SK-N-MC (cell line): ENCODE measurements at regions not wholly inside any gene's neighbourhood (a gene's known extent, or its start where the extent isn't known, plus 50 kb on each side); places are given as distances from the start of the nearest gene placed in this dataset.
A peak's percentile ranks its signal among the peaks of the same experiment; 100 is the strongest.

ENCODE experiments used
- DNase-seq: peaks from one replicate; pipeline ENCODE4 v3.0.0-alpha.2; 2011; ENCODE audit warnings: low read depth, low spot score
- H3K27ac ChIP-seq: fragments of 200-600 bp; sonication (generic); 2 replicates; pipeline ENCODE4 v1.5.1; 2016; ENCODE audit warnings: mixed run types
- H3K36me3 ChIP-seq: fragments of 200-600 bp; sonication (generic); 2 replicates; pipeline ENCODE4 v1.6.1; 2017; ENCODE audit warnings: antibody characterized with exemption, low read length, mixed read lengths; ENCODE audit not compliant: insufficient read depth
- H3K4me3 ChIP-seq: fragments of 200-600 bp; sonication (generic); 2 replicates; pipeline ENCODE4 v1.5.1; 2016
- H3K9ac ChIP-seq: fragments of 200-600 bp; sonication (generic); 2 replicates; pipeline ENCODE4 v1.8.0; 2017; ENCODE audit warnings: mixed run types, mixed read lengths; ENCODE audit not compliant: insufficient read length
- H3K9me3 ChIP-seq: fragments of 200-600 bp; sonication (generic); 2 replicates; pipeline ENCODE4 v1.6.1; 2017; ENCODE audit warnings: low read depth, mild to moderate bottlenecking, antibody characterized with exemption, low read length, moderate library complexity, mixed read lengths
- EZH2 ChIP-seq: fragments of 200-600 bp; sonication (generic); IDR thresholded peaks from one replicate; pipeline ENCODE4 v1.6.1; 2017; ENCODE audit warnings: antibody characterized with exemption
- FOXP2 ChIP-seq: optimal IDR thresholded peaks from 2 replicates; pipeline ENCODE3; 2011; ENCODE audit warnings: mild to moderate bottlenecking, moderate library complexity; ENCODE audit not compliant: insufficient read depth; ENCODE audit errors: extremely low read length, control extremely low read depth
- POLR2AphosphoS5 ChIP-seq: IDR thresholded peaks from 2 replicates; pipeline ENCODE4 v1.6.1; 2012; ENCODE audit warnings: mild to moderate bottlenecking, low read depth, low read length, borderline replicate concordance

- Histone ChIP-seq H3K36me3 (no peaks in the 10 kb centered on the region), H3K9me3 (no peaks in the 10 kb centered on the region)
Observed at GRCh38 chr6:146908786-146909185, 295.4 kb upstream of the STXBP5 start.

DNA sequence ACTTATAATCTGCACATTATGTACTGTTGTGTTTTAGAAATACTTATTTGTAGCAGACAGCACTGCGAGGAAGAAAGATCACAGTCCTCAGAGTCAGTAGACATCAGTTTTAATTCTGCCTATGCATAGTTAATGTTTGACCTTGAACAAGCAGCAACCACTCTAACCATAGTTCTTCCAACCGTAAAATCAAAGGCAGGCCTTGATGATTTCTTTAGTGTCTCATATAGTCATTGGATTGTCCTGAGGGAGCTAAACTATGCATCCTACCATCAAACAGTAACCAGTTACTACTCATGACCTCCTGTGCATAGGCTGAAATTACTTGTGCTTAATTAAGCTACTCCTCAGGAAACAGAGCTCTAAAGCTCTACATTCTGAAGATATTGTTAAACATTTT is 294.8 kb upstream of the STXBP5 start:
- Histone ChIP-seq H3K36me3 (no peaks in the 10 kb centered on the region), H3K9me3 (no peaks in the 10 kb centered on the region), H3K4me3 (no peak overlapping the region), H3K9ac (no peak overlapping the region), H3K27ac (no peak overlapping the region)
- TF ChIP-seq EZH2 = no peak
- no peak for TF ChIP-seq FOXP2
- TF ChIP-seq POLR2AphosphoS5 = no peak
- DNase-seq = no peak

More at GRCh38 chr6:146908786-146909185, 295.4 kb upstream of the STXBP5 start:
- Histone ChIP-seq H3K27ac (no peak overlapping the region), H3K9ac (no peak overlapping the region), H3K4me3 (no peak overlapping the region)
- TF ChIP-seq EZH2 = no peak
- no peak for TF ChIP-seq FOXP2
- no peak for TF ChIP-seq POLR2AphosphoS5
- no peak for DNase-seq

DNA sequence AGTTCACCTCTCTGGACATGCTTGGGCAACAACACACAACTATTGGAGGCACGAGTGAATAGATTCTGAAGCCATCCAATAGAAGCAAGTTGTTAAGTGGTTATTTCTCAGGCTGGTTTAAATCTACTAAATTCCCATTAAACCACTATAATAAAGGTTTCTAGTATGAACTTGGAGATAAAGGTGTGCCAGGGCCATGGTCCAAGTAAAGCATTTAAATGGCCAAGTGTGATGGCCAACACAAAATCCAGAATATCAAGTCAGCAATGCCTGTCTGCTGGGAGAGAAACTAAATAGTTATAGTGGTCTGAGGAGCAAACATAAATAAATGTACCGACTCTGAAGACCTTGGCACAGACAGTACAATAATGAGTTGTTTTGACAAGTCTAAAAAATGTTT is 294.3 kb upstream of the STXBP5 start:
- no peak overlapping the region for H3K4me3 ChIP-seq
- H3K36me3 ChIP-seq = no peaks in the 10 kb centered on the region
- no peak overlapping the region for H3K9ac ChIP-seq
- no peak overlapping the region for H3K27ac ChIP-seq
- TF ChIP-seq EZH2 (no peak), POLR2AphosphoS5 (no peak), FOXP2 (no peak)
- DNase-seq = no peak
- no peaks in the 10 kb centered on the region for H3K9me3 ChIP-seq

DNA sequence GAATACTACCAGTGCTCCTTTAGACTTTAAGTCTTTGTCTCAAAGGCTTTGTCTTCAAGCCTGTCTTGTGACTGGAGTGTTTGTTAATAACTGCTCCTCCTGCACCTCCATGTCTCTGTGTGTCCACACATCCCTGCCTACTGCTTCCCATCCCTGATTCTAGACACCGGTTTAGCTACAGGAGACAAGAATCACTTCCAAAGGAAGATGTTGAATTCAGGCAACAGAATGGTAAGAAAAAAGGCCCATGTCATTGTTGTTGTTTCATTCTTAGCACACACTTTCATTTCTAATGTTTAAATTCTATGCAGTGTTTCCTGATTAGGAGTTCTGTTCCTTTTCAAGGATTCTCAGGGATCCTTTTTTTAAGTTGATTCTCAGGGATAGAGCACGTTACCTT is 293.6 kb upstream of the STXBP5 start:
- TF ChIP-seq POLR2AphosphoS5 (no peak), EZH2 (no peak), FOXP2 (no peak)
- Histone ChIP-seq H3K4me3 (no peak overlapping the region), H3K27ac (no peak overlapping the region), H3K9me3 (no peaks in the 10 kb centered on the region), H3K9ac (no peak overlapping the region), H3K36me3 (no peaks in the 10 kb centered on the region)
- no peak for DNase-seq

GRCh38 chr6:146911635-146912215 is 292.5 kb upstream of the STXBP5 start:
- Histone ChIP-seq H3K4me3 (no peak overlapping the region), H3K27ac (no peak overlapping the region), H3K36me3 (no peaks in the 10 kb centered on the region), H3K9me3 (no peaks in the 10 kb centered on the region), H3K9ac (no peak overlapping the region)
- TF ChIP-seq EZH2 = no peak
- TF ChIP-seq FOXP2 = no peak
- no peak for TF ChIP-seq POLR2AphosphoS5
- DNase-seq = no peak

DNA sequence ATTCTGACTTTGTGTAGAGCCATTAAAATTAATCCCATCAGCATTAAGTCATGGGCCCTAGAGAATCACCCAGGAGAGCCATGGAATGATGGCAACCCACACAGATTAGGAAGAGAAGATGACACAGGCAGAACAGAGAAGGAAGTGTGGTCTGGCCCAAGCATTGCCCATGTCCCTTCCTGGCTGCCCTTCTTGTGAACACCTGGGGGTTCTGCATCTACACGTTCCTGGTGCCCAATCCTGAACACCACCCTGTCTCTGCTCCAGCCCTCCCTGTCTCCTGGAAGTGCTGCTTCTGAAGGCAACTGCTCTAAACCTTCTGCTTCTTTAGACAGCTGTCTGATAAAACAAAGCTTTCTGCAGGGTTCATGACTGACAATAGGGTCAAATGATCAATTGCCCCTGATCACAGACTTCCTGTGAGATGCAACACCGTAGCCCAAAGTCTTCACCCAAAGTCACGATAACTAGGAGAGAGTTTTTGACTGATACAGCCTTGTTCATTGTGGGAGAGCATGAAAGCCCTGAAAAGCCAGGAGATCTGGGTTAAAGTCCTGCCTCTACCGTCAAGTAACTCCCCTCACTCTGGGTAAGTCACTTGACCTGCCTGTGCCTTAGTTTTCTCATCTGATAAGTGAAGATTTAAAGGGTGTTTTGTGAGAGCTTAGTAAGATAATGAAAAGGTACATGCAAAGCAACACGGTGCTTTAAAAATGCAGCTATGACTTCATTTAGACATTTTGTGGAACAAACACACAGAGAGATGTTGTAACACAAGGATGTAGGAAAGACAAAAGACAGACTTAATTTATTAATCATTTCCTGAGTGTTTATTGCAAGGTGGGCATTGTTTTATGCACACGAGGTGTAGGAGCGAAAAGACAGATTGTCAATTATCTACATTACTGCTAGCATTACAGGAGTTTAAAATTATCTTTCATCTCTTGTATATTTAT is 291.2 kb upstream of the STXBP5 start:
- TF ChIP-seq POLR2AphosphoS5 (no peak), EZH2 (no peak), FOXP2 (no peak)
- Histone ChIP-seq H3K9ac (no peak overlapping the region), H3K36me3 (no peaks in the 10 kb centered on the region), H3K9me3 (no peaks in the 10 kb centered on the region), H3K4me3 (no peak overlapping the region), H3K27ac (no peak overlapping the region)
- no peak for DNase-seq

- Histone ChIP-seq H3K9ac (peak overlapping the region; percentile 34), H3K9me3 (no peaks in the 10 kb centered on the region), H3K27ac (peak overlapping the region; percentile 60), H3K4me3 (no peak overlapping the region), H3K36me3 (no peaks in the 10 kb centered on the region)
- no peak for DNase-seq
- TF ChIP-seq EZH2 (no peak), FOXP2 (no peak), POLR2AphosphoS5 (no peak)
Observed at GRCh38 chr6:146913842-146914488, 290.3 kb upstream of the STXBP5 start.
